Epithelial cell of esophagus (primary cell): ENCODE measurements at regions not wholly inside any gene's neighbourhood (a gene's known extent, or its start where the extent isn't known, plus 50 kb on each side); places are given as distances from the start of the nearest gene placed in this dataset.

Experiments used
- DNase-seq: peaks from one replicate; pipeline ENCODE4 v3.0.0; 2010; ENCODE audit warnings: low read depth
- H3K4me3 ChIP-seq: 2 replicates; pipeline ENCODE4 v1.5.1; 2011; ENCODE audit warnings: mild to moderate bottlenecking, low read length, control low read depth
- TF ChIP-seq, protein P1 (sequence below): IDR thresholded peaks from 2 replicates; pipeline ENCODE4 v1.5.1; 2011; ENCODE audit warnings: low read depth, mild to moderate bottlenecking, low read length, control low read depth, inconsistent platforms; ENCODE audit not compliant: insufficient read depth; ENCODE audit errors: missing control alignments

DNA sequence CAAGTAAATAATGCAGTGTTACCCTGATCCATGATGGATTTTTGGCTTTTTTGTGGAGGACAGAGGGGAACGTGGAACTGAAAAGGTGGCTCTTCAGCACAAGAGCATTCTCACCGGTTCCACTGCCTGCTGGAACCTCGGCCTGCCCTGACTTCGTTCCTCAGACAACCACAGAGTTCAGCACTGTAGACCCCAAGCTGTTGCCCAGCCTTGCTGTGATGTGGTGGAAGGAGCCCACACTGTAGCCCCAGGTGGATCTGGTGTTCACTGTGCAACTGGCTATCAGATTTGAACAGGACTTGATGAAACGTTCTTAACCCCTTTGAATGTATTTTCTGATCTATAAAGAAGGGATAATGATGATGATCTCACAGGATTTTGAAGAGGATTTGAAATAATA lies 293.5 kb downstream of the TRIB2 start:
- TF ChIP-seq, protein P1, sequence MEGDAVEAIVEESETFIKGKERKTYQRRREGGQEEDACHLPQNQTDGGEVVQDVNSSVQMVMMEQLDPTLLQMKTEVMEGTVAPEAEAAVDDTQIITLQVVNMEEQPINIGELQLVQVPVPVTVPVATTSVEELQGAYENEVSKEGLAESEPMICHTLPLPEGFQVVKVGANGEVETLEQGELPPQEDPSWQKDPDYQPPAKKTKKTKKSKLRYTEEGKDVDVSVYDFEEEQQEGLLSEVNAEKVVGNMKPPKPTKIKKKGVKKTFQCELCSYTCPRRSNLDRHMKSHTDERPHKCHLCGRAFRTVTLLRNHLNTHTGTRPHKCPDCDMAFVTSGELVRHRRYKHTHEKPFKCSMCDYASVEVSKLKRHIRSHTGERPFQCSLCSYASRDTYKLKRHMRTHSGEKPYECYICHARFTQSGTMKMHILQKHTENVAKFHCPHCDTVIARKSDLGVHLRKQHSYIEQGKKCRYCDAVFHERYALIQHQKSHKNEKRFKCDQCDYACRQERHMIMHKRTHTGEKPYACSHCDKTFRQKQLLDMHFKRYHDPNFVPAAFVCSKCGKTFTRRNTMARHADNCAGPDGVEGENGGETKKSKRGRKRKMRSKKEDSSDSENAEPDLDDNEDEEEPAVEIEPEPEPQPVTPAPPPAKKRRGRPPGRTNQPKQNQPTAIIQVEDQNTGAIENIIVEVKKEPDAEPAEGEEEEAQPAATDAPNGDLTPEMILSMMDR: no peak
- H3K4me3 ChIP-seq: no peak overlapping the region
- no peak for DNase-seq

DNA sequence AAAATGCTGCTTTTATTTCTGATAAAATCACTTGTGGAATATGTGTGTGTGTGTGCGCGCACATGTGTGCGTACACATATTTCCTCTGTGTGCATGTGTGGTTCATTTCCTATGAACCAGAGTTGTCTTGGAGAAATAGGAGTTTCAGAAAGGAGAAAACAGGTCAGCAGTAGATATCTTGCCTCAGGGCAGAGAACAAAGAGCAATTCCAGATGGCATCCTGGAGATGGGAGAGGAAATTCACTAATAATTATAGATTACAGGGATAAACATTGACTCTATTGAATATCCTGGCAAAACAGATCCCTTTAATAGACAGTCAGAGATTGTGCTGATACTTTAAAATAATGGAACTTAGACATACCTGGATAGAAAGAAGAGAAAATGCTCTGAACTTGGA lies 298.0 kb downstream of the TRIB2 start:
- TF ChIP-seq, protein P1: no peak
- no peak overlapping the region for H3K4me3 ChIP-seq
- no peak for DNase-seq

DNA sequence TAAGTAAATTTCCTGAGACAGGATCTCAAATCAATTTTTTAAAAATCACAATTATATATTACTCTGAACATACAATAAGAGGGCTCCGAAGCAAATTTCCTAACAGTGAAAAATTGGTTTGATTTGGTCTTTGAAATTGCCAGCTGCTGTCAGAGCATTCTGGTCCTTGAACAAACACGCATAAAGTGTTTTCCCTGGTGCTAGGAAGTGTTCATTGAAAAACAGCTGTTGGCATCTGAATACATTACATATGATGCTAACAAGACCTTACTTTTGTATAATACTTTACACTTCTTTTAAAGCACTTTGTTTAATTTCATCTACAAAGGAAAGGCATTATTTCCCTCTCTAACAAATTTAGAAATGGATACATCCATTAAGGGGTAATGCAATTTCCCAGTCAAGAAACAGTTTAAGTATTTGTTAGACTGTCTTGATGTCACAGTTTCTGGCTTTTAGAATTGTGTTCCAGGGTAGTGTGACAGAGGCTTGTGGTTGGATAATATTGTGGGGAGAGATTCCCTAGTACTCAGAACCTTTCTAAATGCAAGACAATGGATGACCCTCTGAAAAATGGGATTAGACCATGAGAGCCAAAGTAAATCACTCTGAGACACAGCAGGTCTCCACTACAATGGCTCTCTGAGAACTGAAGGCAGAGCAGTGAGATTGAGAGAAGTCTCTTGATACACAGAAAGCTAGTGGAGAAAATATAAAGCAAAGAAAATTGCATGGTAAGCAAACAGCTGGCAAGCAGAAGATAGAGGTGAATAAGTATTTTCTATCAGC lies 299.0 kb downstream of the TRIB2 start:
- DNase-seq: no peak
- TF ChIP-seq, protein P1: no peak
- H3K4me3 ChIP-seq: no peak overlapping the region

- no peak for DNase-seq
- TF ChIP-seq, protein P1: no peak
Measured at GRCh38 chr2:13018490-13018889, 301.8 kb downstream of the TRIB2 start.

GRCh38 chr2:13019781-13020180 lies 303.0 kb downstream of the TRIB2 start:
- DNase-seq: no peak
- TF ChIP-seq, protein P1: no peak
- no peak overlapping the region for H3K4me3 ChIP-seq

More at GRCh38 chr2:13018490-13018889, 301.8 kb downstream of the TRIB2 start:
- H3K4me3 ChIP-seq: no peak overlapping the region

DNA sequence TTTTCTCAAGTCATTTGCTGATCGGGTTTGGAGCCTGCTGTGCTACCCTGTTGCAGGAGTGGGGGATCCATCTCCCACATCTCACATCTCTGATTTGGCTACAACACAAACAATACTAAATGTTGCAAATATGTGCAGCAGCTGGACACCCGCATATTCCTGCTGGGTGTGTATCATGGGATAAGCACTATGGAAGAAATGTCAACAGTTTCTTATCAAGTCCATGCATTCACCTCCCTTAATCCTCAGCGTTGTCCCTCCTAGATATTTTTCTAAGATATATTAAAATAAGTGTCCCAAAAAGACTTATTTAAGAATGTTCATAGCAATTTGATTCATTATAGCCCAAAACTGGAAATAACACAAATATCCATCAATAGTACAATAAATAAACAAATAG lies 303.7 kb downstream of the TRIB2 start:
- TF ChIP-seq, protein P1: no peak
- DNase-seq: no peak

GRCh38 chr2:13021470-13021957 lies 304.8 kb downstream of the TRIB2 start:
- TF ChIP-seq, protein P1: no peak
- no peak overlapping the region for H3K4me3 ChIP-seq
- no peak for DNase-seq

More for the DNA sequence above, 303.7 kb downstream of the TRIB2 start:
- H3K4me3 ChIP-seq: no peak overlapping the region
